ENCODE measurements at regions not wholly inside any gene's neighbourhood (a gene's known extent, or its start where the extent isn't known, plus 50 kb on each side); places are given as distances from the start of the nearest gene placed in this dataset.

- no peaks in the 10 kb centered on the region for H3K36me3 ChIP-seq (ENCODE audit: insufficient read depth, low read length)
- TF ChIP-seq POLR2AphosphoS5 (IDR thresholded peaks at IDR 0.05; ENCODE audit: borderline replicate concordance, low read depth, low read length) (no peak), FOXP2 (optimal IDR thresholded peaks at IDR 0.05; ENCODE audit: control extremely low read depth, extremely low read length, insufficient read depth) (no peak), EZH2 (IDR thresholded peaks at IDR 0.05) (no peak)
- DNase-seq (ENCODE audit: low read depth, low spot score): no peak
- no peak overlapping the region for H3K4me3 ChIP-seq
- H3K9me3 ChIP-seq (ENCODE audit: low read depth, low read length): no peaks in the 10 kb centered on the region
- H3K9ac ChIP-seq (ENCODE audit: insufficient read length): no peak overlapping the region
- no peak overlapping the region for H3K27ac ChIP-seq
Observed at GRCh38 chr6:4388675-4389074, 253.3 kb upstream of the ECI2 start.

- no peak for TF ChIP-seq FOXP2 (optimal IDR thresholded peaks at IDR 0.05; ENCODE audit: control extremely low read depth, extremely low read length, insufficient read depth)
- TF ChIP-seq EZH2 (IDR thresholded peaks at IDR 0.05): no peak
- TF ChIP-seq POLR2AphosphoS5 (IDR thresholded peaks at IDR 0.05; ENCODE audit: borderline replicate concordance, low read depth, low read length): no peak
- no peaks in the 10 kb centered on the region for H3K36me3 ChIP-seq (ENCODE audit: insufficient read depth, low read length)
- 0 out of 2 replicates have a peak, but pooled peaks cover 3% of the 10 kb centered on the region for H3K9me3 ChIP-seq (ENCODE audit: low read depth, low read length)
- H3K27ac ChIP-seq: no peak overlapping the region
- H3K4me3 ChIP-seq: no peak overlapping the region
- DNase-seq (ENCODE audit: low read depth, low spot score): no peak
- H3K9ac ChIP-seq (ENCODE audit: insufficient read length): no peak overlapping the region
Observed at GRCh38 chr6:4384656-4385055, 249.3 kb upstream of the ECI2 start.

- Histone ChIP-seq H3K36me3 (ENCODE audit: insufficient read depth, low read length) (no peaks in the 10 kb centered on the region), H3K9me3 (ENCODE audit: low read depth, low read length) (0 out of 2 replicates have a peak, but pooled peaks cover 3% of the 10 kb centered on the region), H3K27ac (no peak overlapping the region), H3K9ac (ENCODE audit: insufficient read length) (no peak overlapping the region), H3K4me3 (no peak overlapping the region)
- no peak for TF ChIP-seq POLR2AphosphoS5 (IDR thresholded peaks at IDR 0.05; ENCODE audit: borderline replicate concordance, low read depth, low read length)
- TF ChIP-seq FOXP2 (optimal IDR thresholded peaks at IDR 0.05; ENCODE audit: control extremely low read depth, extremely low read length, insufficient read depth): no peak
- TF ChIP-seq EZH2 (IDR thresholded peaks at IDR 0.05): no peak
- DNase-seq (ENCODE audit: low read depth, low spot score): no peak
Observed at GRCh38 chr6:4383910-4384638, 248.7 kb upstream of the ECI2 start.

GRCh38 chr6:4382362-4382853 lies 247.0 kb upstream of the ECI2 start:
- DNase-seq (ENCODE audit: low read depth, low spot score): no peak
- TF ChIP-seq EZH2 (IDR thresholded peaks at IDR 0.05) (no peak), POLR2AphosphoS5 (IDR thresholded peaks at IDR 0.05; ENCODE audit: borderline replicate concordance, low read depth, low read length) (no peak), FOXP2 (optimal IDR thresholded peaks at IDR 0.05; ENCODE audit: control extremely low read depth, extremely low read length, insufficient read depth) (no peak)
- Histone ChIP-seq H3K4me3 (no peak overlapping the region), H3K9me3 (ENCODE audit: low read depth, low read length) (0 out of 2 replicates have a peak, but pooled peaks cover 3% of the 10 kb centered on the region), H3K27ac (no peak overlapping the region), H3K9ac (ENCODE audit: insufficient read length) (no peak overlapping the region), H3K36me3 (ENCODE audit: insufficient read depth, low read length) (no peaks in the 10 kb centered on the region)

GRCh38 chr6:4381381-4381780 lies 246.0 kb upstream of the ECI2 start:
- no peak overlapping the region for H3K4me3 ChIP-seq
- no peak for DNase-seq (ENCODE audit: low read depth, low spot score)
- no peak overlapping the region for H3K9ac ChIP-seq (ENCODE audit: insufficient read length)
- no peak overlapping the region for H3K27ac ChIP-seq
- 0 out of 2 replicates have a peak, but pooled peaks cover 3% of the 10 kb centered on the region for H3K9me3 ChIP-seq (ENCODE audit: low read depth, low read length)
- TF ChIP-seq EZH2 (IDR thresholded peaks at IDR 0.05) (no peak), POLR2AphosphoS5 (IDR thresholded peaks at IDR 0.05; ENCODE audit: borderline replicate concordance, low read depth, low read length) (no peak), FOXP2 (optimal IDR thresholded peaks at IDR 0.05; ENCODE audit: control extremely low read depth, extremely low read length, insufficient read depth) (no peak)
- H3K36me3 ChIP-seq (ENCODE audit: insufficient read depth, low read length): no peaks in the 10 kb centered on the region

- Histone ChIP-seq H3K27ac (no peak overlapping the region), H3K9me3 (ENCODE audit: low read depth, low read length) (0 out of 2 replicates have a peak, but pooled peaks cover 3% of the 10 kb centered on the region), H3K4me3 (no peak overlapping the region), H3K9ac (ENCODE audit: insufficient read length) (no peak overlapping the region), H3K36me3 (ENCODE audit: insufficient read depth, low read length) (no peaks in the 10 kb centered on the region)
- TF ChIP-seq EZH2 (IDR thresholded peaks at IDR 0.05): no peak
- no peak for TF ChIP-seq FOXP2 (optimal IDR thresholded peaks at IDR 0.05; ENCODE audit: control extremely low read depth, extremely low read length, insufficient read depth)
- TF ChIP-seq POLR2AphosphoS5 (IDR thresholded peaks at IDR 0.05; ENCODE audit: borderline replicate concordance, low read depth, low read length): no peak
- no peak for DNase-seq (ENCODE audit: low read depth, low spot score)
Observed at GRCh38 chr6:4380881-4381281, 245.5 kb upstream of the ECI2 start.

GRCh38 chr6:4379958-4380357 lies 244.6 kb upstream of the ECI2 start:
- Histone ChIP-seq H3K9ac (ENCODE audit: insufficient read length) (no peak overlapping the region), H3K27ac (no peak overlapping the region), H3K4me3 (no peak overlapping the region), H3K36me3 (ENCODE audit: insufficient read depth, low read length) (no peaks in the 10 kb centered on the region), H3K9me3 (ENCODE audit: low read depth, low read length) (0 out of 2 replicates have a peak, but pooled peaks cover 3% of the 10 kb centered on the region)
- TF ChIP-seq POLR2AphosphoS5 (IDR thresholded peaks at IDR 0.05; ENCODE audit: borderline replicate concordance, low read depth, low read length) (no peak), FOXP2 (optimal IDR thresholded peaks at IDR 0.05; ENCODE audit: control extremely low read depth, extremely low read length, insufficient read depth) (no peak), EZH2 (IDR thresholded peaks at IDR 0.05) (no peak)
- DNase-seq (ENCODE audit: low read depth, low spot score): no peak

- H3K4me3 ChIP-seq: no peak overlapping the region
- TF ChIP-seq POLR2AphosphoS5 (IDR thresholded peaks at IDR 0.05; ENCODE audit: borderline replicate concordance, low read depth, low read length) (no peak), EZH2 (IDR thresholded peaks at IDR 0.05) (no peak), FOXP2 (optimal IDR thresholded peaks at IDR 0.05; ENCODE audit: control extremely low read depth, extremely low read length, insufficient read depth) (no peak)
Observed at GRCh38 chr6:4378319-4378996, 243.1 kb upstream of the ECI2 start.

More at GRCh38 chr6:4378319-4378996, 243.1 kb upstream of the ECI2 start:
- Histone ChIP-seq H3K9ac (ENCODE audit: insufficient read length) (no peak overlapping the region), H3K9me3 (ENCODE audit: low read depth, low read length) (0 out of 2 replicates have a peak, but pooled peaks cover 3% of the 10 kb centered on the region), H3K27ac (no peak overlapping the region), H3K36me3 (ENCODE audit: insufficient read depth, low read length) (no peaks in the 10 kb centered on the region)
- no peak for DNase-seq (ENCODE audit: low read depth, low spot score)

All from SK-N-MC (cell line).